Occipital lobe (tissue), 1 donor: ENCODE measurements at regions not wholly inside any gene's neighbourhood (a gene's known extent, or its start where the extent isn't known, plus 50 kb on each side); places are given as distances from the start of the nearest gene placed in this dataset.
"Not testable (repeated sequence)": the region's sequence is repeated elsewhere in the genome, so short reads cannot be mapped to it uniquely, and the experiment has no call there.

Source experiments
- DNase-seq: peaks from one replicate; lab custom pipeline; 2025; lab: John Stamatoyannopoulos, UW

DNA sequence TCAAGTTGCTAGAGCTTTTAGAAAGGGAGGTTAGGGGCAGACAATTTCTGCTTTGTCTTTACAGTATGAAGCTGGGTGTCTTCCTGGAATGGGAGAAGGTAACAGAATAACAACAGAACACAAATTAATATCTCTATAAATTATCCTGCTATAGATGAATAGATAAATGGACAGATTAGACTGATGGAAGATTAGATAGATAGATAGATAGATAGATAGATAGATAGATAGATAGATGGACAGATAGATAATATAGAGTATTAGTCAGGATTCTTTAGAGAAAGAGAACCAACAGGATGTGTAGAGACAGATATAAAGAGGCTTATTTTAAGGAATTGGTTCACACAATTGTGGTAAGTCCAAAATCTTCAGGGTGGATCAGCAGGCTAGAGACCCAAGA is 302.2 kb downstream of the BCL11A start:
- no peak for DNase-seq

- no peak for DNase-seq
Measured at GRCh38 chr2:60249879-60250278, 303.6 kb downstream of the BCL11A start.

DNA sequence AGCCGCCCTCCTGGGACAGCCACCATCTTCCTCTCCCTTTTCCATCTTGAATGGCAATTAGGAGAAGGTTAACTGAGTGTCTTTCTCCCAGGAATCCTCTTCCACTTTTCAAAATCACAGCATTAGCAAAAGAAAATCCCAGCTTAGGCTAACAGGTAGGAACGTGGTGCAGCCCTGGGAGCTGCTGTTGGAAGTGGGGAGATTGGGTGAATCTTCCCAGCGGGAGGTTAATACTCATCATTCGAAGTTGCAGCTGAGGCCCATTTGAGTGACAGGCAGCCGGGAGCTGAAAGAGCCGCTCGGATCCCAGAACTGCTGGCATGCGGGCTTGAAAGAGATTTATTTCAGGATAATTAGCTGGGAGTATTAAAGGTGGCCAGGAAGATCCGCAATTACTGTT is 306.0 kb downstream of the BCL11A start:
- DNase-seq: no peak

GRCh38 chr2:60246583-60246982 is 306.9 kb downstream of the BCL11A start:
- no peak for DNase-seq

GRCh38 chr2:60234274-60234986 is 319.0 kb downstream of the BCL11A start:
- no peak for DNase-seq

DNA sequence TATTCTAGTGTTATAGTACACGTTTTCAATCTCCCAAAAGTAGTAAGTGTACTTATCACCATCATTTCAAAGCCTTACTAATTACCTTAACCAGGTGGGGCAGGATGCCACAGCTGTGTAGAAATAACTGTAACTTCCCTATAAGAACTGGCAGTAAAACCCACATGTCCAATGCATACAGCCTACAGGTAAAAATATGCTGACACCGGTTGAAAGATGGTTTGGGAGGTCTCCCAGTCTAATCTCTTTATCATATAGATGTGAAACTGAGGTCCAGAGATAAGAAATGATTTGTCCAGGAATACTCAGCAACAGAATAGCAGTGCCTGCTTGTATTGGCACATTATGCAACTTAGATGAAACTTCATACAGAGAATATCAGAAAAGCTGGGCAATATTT is 322.9 kb downstream of the BCL11A start:
- no peak for DNase-seq

- no peak for DNase-seq
Measured at GRCh38 chr2:60230037-60230436, 323.4 kb downstream of the BCL11A start.

GRCh38 chr2:60226943-60227342 is 326.5 kb downstream of the BCL11A start:
- no peak for DNase-seq

GRCh38 chr2:60226191-60226590 is 327.3 kb downstream of the BCL11A start:
- no peak for DNase-seq

DNA sequence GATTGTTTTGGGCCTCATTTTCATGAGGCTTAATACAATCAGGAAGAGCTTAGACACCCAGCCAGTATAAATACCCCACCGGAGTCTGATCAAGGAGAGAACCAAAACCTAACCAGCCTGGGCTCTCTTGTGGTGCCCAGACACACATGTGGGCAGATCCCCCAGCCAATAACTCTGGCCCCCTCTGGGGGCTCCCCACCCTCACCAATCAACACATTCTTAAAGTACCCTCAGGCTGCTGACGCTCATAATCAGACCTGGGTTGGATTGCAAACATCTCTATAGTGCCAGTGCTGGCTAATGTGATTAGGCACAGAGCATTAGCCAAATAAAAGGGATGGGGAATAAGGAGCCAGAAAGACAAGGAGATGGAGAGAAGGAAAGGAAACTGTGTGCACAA is 329.6 kb downstream of the BCL11A start:
- DNase-seq: no peak

GRCh38 chr2:60221098-60221497 is 332.4 kb downstream of the BCL11A start:
- DNase-seq: no peak

DNA sequence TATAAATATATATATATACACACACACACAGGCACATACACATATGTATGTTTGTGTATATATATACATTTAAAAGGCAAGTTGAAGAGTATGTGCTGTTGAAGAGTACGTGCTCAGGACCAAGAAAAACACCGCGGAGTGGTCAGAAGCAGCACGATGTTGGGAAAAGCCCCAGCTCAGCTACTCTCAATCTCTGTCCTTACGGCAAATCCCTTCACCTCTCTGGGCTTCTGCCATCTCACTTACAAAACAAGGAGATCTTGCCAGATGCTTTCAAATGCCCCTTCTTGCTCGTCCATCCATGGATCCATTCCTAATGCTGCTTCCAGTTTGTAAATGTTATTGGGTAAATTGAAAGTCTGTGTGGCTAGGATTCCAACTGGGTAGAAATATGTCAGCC is 333.9 kb downstream of the BCL11A start:
- DNase-seq: no peak

- no peak for DNase-seq
Measured at GRCh38 chr2:60216452-60216995, 336.9 kb downstream of the BCL11A start.

GRCh38 chr2:60215386-60215901 is 338.0 kb downstream of the BCL11A start:
- no peak for DNase-seq

DNA sequence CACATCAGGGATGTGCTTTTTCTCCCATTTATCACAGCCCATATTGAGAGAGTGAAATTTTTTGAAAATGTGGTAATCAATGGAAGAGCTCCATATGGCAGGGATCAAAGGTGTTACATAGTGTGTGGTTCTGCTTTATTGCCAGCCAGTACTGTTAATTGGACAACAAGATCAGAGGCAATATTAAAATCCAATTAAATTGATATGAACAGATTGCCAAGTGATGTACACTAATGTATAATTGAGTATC is 338.9 kb downstream of the BCL11A start:
- no peak for DNase-seq

DNA sequence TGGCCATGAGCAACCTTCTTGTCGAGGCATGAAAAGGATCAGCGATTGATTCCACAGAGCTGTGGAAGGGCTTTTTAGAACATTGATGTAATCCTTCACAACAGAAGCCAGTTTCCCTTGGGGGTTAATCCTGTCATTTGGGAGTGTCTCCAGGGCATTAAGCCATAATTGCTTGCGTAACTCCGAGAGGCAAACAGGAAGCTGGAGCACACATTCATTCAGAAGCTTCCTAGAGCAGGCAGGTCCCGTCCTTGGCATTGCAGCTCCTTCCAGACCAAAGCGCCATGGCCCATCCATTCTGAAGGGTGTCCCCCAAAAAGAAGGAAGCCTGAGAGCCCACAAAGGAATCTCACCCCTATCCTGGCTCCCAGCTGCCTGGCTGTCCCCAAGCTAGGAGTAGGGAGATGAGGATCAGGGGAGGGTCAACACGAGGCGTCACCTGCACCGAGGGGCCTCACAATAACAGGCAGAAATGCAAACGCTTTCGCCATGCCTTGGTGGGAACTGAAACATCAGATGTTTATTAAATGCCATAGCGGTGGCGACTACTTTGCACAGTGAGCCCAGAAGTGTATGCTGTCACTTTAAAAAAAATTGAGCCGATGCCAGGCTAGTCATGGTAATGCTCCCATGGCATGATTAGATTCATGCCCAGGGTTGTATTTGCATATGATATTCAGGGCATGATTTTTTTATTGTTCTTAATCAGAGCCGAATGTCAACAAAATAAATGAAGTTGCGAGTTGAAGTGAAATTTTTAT is 339.4 kb downstream of the BCL11A start:
- no peak for DNase-seq

DNA sequence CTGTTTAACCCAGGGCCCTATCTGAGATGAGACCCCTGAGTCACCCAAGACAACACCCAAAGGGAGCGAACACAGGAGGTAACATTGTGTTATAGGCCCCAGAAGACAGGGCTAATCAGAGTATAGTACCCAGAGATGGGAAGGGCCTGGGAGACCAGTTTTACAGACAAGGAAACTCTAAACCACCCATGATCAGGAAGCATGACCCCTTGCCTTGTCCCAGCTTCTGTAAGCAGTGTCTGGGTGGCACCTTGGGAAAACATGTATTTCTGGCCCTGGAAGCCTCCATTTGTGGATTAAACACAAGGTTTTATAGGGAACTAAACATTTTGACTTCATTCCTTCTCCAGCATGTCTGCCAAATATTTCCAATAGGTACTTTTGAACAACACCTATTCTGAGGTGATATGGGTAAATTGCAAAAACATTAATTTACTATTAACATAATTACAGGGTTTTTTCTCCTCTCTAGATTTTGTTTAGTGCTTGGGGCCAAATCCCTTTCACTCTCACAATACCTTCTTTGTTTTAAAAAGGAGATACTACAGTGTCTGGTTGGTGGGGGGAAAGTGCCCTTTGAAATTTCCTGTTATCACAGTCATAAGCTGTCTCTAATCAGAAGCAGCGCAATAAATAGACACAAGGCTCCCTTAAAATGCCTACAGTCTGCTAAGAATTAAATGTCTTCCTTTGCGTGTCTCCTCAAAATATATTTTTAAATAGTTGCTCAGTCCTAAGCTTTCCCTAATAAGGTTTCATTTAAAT is 341.1 kb downstream of the BCL11A start:
- no peak for DNase-seq

DNA sequence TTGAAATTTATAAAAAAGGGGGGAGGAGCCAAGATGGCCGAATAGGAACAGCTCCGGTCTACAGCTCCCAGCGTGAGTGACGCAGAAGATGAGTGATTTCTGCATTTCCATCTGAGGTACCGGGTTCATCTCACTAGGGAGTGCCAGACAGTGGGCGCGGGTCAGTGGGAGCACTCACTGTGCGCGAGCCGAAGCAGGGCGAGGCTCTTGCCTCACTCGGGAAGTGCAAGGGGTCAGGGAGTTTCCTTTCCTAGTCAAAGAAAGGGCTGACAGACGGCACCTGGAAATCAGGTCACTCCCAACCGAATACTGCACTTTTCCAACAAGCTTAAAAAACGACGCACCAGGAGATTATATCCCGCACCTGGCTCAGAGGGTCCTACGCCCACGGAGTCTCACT is 364.4 kb downstream of the BCL11A start:
- DNase-seq: not testable (repeated sequence)

- no peak for DNase-seq
Measured at GRCh38 chr2:60175290-60175689, 378.2 kb downstream of the BCL11A start.

DNA sequence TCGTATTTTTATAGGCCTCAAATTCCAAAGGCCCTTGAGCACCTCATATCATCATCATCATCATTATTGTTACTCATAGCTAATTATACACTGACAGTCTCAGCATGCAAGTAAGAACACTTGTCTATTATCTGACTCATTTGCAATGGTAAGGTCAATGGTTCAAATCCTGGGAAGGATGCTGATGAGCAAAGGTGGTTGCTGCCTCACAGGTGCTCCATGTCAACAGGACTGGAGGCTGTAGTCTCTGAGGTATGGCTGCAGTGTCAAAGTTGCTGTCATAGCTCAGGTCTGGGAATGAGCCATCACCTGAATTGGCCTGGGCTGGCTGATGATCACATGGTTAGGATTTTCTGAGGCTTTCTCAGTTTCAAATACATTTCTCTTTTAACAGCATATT is 379.3 kb downstream of the BCL11A start:
- DNase-seq: no peak

GRCh38 chr2:60172801-60173200 is 380.7 kb downstream of the BCL11A start:
- no peak for DNase-seq

DNA sequence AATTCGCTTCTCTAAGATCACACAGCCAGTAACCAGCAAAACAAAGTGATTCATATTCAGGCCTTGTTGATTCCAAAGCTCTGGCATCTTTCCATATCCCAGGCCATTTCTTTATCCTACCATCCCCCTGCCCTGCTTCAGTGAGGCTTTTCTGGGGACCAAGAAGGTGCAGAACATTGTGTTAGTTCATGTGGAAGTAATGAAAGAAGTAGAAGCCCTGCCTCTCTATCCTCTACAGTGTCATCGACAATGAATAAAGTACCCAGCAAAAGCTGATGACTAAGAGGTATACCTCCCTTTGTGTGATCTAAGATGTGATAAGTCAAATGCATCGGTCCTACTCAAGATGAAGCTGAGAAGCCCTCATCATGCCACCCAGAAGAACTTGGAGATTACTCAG is 383.2 kb downstream of the BCL11A start:
- no peak for DNase-seq
